Right cardiac atrium (tissue), 5 donors: ENCODE measurements at regions not wholly inside any gene's neighbourhood (a gene's known extent, or its start where the extent isn't known, plus 50 kb on each side); places are given as distances from the start of the nearest gene placed in this dataset.
"Not testable (repeated sequence)": the region's sequence is repeated elsewhere in the genome, so short reads cannot be mapped to it uniquely, and the experiment has no call there.

ENCODE experiments used
- ATAC-seq, 2 donors: fragments of 200-7000 bp; cut with Tn5 transposase; one replicate each; pipeline versions ENCODE4 v1.8.0 to v1.9.1; 2020; ENCODE audit warnings: moderate library complexity in 2 of 2, mild to moderate bottlenecking in 1 of 2
- DNase-seq, 3 donors: peaks; one replicate each; pipeline ENCODE4 v3.0.0-alpha.2; 2020
- H3K27ac ChIP-seq: one replicate; pipeline ENCODE4 v1.5.1; 2013; ENCODE audit warnings: mild to moderate bottlenecking, low read length, control low read depth, moderate library complexity
- H3K27me3 ChIP-seq: one replicate; pipeline ENCODE4 v1.6.1; 2013; ENCODE audit not compliant: control insufficient read depth, insufficient read depth
- H3K4me1 ChIP-seq: one replicate; pipeline ENCODE4 v1.6.1; 2013; ENCODE audit warnings: low read length; ENCODE audit not compliant: control insufficient read depth, insufficient read depth
- H3K4me3 ChIP-seq: one replicate; pipeline ENCODE4 v1.5.1; 2013; ENCODE audit warnings: low read length, control low read depth
- H3K9me3 ChIP-seq: one replicate; pipeline ENCODE4 v1.6.1; 2013; ENCODE audit warnings: low read length; ENCODE audit not compliant: control insufficient read depth
- WGBS: extraction: QIAGEN DNeasy Blood & Tissue Kit; methylation state at CpG from one replicate; pipeline ENCODE4 v1.1.7; 2013; 5-methylcytosine and 5-hydroxymethylcytosine counted together
- intact Hi-C, 4 donors: fragments of 100-400 bp; cut with DNase I; formaldehyde crosslinking; loops; one replicate each; pipeline versions ENCODE4 v1.11.0 to v1.14.0; 2022 to 2023
- donor health status: healthy with polysubstance abuse.
- donor health status: DM: no; HTN: yes; CAD: no.
- donor health status: DM: no; HTN: no; CAD: no.
- donor health status: DM: no; HTN: yes; CAD: no; lungs with severe emphysema.
- donor health status: DM: yes; HTN: yes; CAD: no.

DNA sequence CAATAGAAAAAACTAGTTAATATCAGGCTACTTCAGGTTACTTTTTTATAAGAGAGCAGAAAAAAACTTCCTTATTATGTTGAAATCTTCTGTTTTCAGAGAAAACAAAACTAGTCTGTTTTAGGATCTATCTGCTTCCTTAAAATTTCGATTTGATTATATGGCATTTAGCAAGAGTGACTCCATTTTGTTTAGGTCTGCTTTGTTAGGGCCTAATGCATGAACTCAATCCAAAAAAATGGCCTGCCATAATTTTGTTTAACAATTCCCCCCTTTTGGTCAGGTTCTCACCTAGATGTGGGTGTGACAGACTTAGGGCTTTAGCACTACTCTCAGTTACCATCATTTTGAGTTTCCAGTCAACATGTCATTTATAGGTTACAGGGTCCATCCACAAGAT is 89.8 kb upstream of the GNG12 start:
- Histone ChIP-seq H3K9me3 (no peaks in the 10 kb centered on the region), H3K27me3 (no peaks in the 10 kb centered on the region), H3K4me1 (no peaks in the 10 kb centered on the region), H3K27ac (no peak overlapping the region), H3K4me3 (no peak overlapping the region)
- intact Hi-C loops: no loop called here
- 73% methylated on average over 1 of the region's 1 CpG for WGBS
- no peak for DNase-seq
- ATAC-seq: no peak

GRCh38 chr1:67921725-67922489 is 88.6 kb upstream of the GNG12 start:
- 82% methylated on average over 4 of the region's 4 CpGs for WGBS

DNA sequence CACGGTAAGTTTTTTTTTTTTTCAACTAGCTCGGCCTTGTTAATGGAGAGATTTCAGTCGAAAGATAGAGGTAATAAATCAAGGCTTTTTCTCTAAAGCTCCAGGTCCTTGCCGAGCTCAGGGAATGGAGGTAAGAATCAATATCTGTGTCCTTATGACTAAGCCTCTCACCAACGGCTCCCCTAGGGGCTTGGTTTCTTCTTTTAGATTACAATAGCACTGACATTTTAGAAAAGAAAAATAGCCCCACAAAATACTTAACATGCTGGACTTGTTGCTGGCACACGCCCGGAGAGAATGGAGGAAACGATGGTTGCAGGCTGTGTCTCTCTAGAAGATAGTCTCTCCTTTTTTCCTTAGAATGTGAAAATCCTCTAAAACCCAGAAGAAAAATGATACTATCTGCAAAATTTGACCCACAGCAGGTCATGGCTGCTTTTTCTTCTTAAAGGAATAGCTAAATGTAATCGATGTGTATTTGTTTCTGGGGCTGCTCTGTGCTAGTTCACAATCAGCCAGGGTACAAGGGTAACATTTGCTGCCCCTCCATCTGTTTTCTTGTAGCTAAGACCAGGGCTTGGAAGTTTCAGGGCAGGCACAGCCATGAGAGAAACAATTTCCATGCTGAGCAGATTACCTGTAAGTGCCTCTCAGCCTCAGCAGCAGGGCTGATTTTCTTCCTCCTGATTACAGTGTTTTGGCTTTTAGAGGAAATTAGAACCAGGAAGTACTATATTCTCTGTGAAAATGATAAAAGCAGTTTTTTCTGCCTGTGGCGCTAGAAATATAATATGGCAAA is 86.2 kb upstream of the GNG12 start:
- Histone ChIP-seq H3K9me3 (no peaks in the 10 kb centered on the region), H3K4me1 (no peaks in the 10 kb centered on the region), H3K4me3 (no peak overlapping the region), H3K27me3 (no peaks in the 10 kb centered on the region), H3K27ac (no peak overlapping the region)
- intact Hi-C loops: no loop called here
- DNase-seq (no peak), ATAC-seq (no peak)
- WGBS: 73% methylated on average over 10 of the region's 10 CpGs

More at GRCh38 chr1:67921725-67922489, 88.6 kb upstream of the GNG12 start:
- intact Hi-C loops: no loop called here
- no peaks in the 10 kb centered on the region for H3K27me3 ChIP-seq
- no peak for DNase-seq
- H3K27ac ChIP-seq: no peak overlapping the region
- no peaks in the 10 kb centered on the region for H3K4me1 ChIP-seq
- no peak for ATAC-seq
- no peak overlapping the region for H3K4me3 ChIP-seq
- H3K9me3 ChIP-seq: no peaks in the 10 kb centered on the region

- Histone ChIP-seq H3K27ac (no peak overlapping the region), H3K9me3 (no peaks in the 10 kb centered on the region), H3K4me3 (no peak overlapping the region), H3K27me3 (no peaks in the 10 kb centered on the region), H3K4me1 (no peaks in the 10 kb centered on the region)
- DNase-seq: no peak
- no peak for ATAC-seq
- intact Hi-C loops: no loop called here
- WGBS: 90% methylated on average over 2 of the region's 2 CpGs
Observed at GRCh38 chr1:67918067-67918466, 84.8 kb upstream of the GNG12 start.

- no peak overlapping the region for H3K4me3 ChIP-seq
- DNase-seq: no peak
- no peak overlapping the region for H3K27ac ChIP-seq
- H3K4me1 ChIP-seq: no peaks in the 10 kb centered on the region
- H3K27me3 ChIP-seq: no peaks in the 10 kb centered on the region
- intact Hi-C loops: no loop called here
- no peaks in the 10 kb centered on the region for H3K9me3 ChIP-seq
- no peak for ATAC-seq
Observed at GRCh38 chr1:67917006-67917405, 83.7 kb upstream of the GNG12 start.

DNA sequence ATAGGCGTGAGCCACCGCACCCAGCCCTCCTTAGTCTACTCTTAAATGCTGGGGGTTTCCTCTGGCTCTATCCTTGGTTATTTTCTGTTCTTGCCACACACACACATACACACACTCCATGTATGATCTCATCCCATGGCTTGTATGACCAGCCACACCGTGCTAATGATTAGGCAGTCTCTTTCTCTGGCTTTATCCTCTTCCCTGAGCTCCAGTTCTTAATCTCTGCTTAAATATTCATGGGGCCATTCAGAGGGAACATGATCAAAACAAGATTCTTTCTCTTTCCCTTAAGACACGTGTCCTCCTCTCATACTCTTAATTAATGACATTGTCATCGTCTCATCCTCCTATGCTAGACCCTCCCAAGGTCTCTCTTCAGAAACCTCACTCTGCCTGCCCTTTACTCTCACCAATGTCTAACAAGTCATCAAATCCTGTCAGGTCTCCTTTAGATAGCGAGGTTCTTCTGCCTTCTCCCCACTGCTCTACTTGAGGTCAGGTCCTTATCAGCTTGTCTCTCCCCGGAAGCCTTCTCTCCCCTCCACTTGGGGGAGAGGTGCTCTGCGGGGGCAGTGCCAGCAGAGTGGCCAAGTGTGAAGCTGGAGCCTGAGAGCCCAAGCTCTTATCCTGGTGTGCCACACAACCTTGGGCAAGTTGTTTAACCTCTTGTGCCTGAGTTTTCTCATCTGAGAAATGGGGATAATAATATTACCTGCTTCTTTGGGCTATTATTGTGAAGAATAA is 83.0 kb upstream of the GNG12 start:
- Histone ChIP-seq H3K27ac (no peak overlapping the region), H3K27me3 (no peaks in the 10 kb centered on the region), H3K4me3 (no peak overlapping the region), H3K4me1 (no peaks in the 10 kb centered on the region), H3K9me3 (no peaks in the 10 kb centered on the region)
- intact Hi-C loops: no loop called here
- WGBS: 76% methylated on average over 8 of the region's 8 CpGs
- ATAC-seq (no peak), DNase-seq (no peak)

- 95% methylated on average over 1 of the region's 1 CpG for WGBS
- no peak for ATAC-seq
- no peak for DNase-seq
- Histone ChIP-seq H3K27me3 (no peaks in the 10 kb centered on the region), H3K27ac (no peak overlapping the region), H3K4me3 (no peak overlapping the region), H3K9me3 (no peaks in the 10 kb centered on the region), H3K4me1 (no peaks in the 10 kb centered on the region)
- intact Hi-C loops: no loop called here
Observed at GRCh38 chr1:67909776-67910175, 76.5 kb upstream of the GNG12 start.

GRCh38 chr1:67908250-67908936 is 75.1 kb upstream of the GNG12 start:
- H3K27me3 ChIP-seq: no peaks in the 10 kb centered on the region
- no peak overlapping the region for H3K4me3 ChIP-seq
- intact Hi-C loops: no loop called here
- no peak for ATAC-seq
- H3K4me1 ChIP-seq: no peaks in the 10 kb centered on the region
- no peak for DNase-seq
- WGBS: 64% methylated on average over 6 of the region's 6 CpGs
- no peak overlapping the region for H3K27ac ChIP-seq
- no peaks in the 10 kb centered on the region for H3K9me3 ChIP-seq

GRCh38 chr1:67907467-67907866 is 74.2 kb upstream of the GNG12 start:
- intact Hi-C loops, H3K27me3 ChIP-seq, ATAC-seq, H3K4me1 ChIP-seq, DNase-seq, H3K9me3 ChIP-seq, H3K27ac ChIP-seq, H3K4me3 ChIP-seq: not testable (repeated sequence)
- WGBS: 74% methylated on average over 4 of the region's 4 CpGs

GRCh38 chr1:67906015-67906414 is 72.7 kb upstream of the GNG12 start:
- intact Hi-C loops, H3K27ac ChIP-seq, H3K4me1 ChIP-seq, H3K27me3 ChIP-seq, ATAC-seq, H3K4me3 ChIP-seq, DNase-seq, H3K9me3 ChIP-seq: not testable (repeated sequence)
- WGBS: 90% methylated on average over 2 of the region's 2 CpGs
